GM12892 (cell line): ENCODE measurements at regions not wholly inside any gene's neighbourhood (a gene's known extent, or its start where the extent isn't known, plus 50 kb on each side); places are given as distances from the start of the nearest gene placed in this dataset.

Experiments
- DNase-seq: peaks from one replicate; pipeline ENCODE4 v3.0.0; 2011; ENCODE audit not compliant: insufficient read length
- FAIRE-seq: peaks from 2 replicates; lab custom pipeline; 2011; peaks lifted over from hg19 to GRCh38; lab: Jason Lieb, UNC
- POLR2A ChIP-seq: IDR thresholded peaks from 2 replicates; pipeline ENCODE4 v1.6.1; 2011; ENCODE audit warnings: low read depth, low read length, control low read depth
- POLR2AphosphoS5 ChIP-seq: IDR thresholded peaks from 2 replicates; pipeline ENCODE4 v1.6.1; 2011; ENCODE audit warnings: low read depth, low read length, control low read depth
- TAF1 ChIP-seq: IDR thresholded peaks from 2 replicates; pipeline ENCODE4 v1.6.1; 2011; ENCODE audit warnings: low read depth, mild to moderate bottlenecking, control low read depth, low read length, borderline replicate concordance

- TF ChIP-seq TAF1: no peak
- no peak for TF ChIP-seq POLR2AphosphoS5
- TF ChIP-seq POLR2A: no peak
- no peak for DNase-seq
- no peak for FAIRE-seq
Measured at GRCh38 chr1:3978196-3978989, 78.3 kb upstream of the C1orf174 start.

DNA sequence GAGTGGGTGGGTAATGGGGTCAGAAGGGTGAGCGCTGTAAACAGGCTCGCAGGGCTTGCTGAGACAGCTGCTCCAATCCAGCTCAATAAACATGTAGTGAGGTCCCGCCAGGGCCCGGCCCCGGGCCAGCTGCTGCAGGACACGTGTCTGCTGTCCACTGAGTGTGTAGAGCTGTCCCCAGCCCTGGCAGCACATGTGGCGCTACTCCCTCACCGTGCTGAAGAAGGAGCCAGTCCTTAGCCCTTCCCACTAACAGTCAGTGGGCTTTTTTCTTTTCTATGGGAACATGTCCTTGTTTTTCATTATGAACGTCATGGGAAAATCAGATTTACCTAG is 78.9 kb upstream of the C1orf174 start:
- DNase-seq (no peak), FAIRE-seq (no peak)
- TF ChIP-seq TAF1: no peak
- no peak for TF ChIP-seq POLR2A
- no peak for TF ChIP-seq POLR2AphosphoS5

DNA sequence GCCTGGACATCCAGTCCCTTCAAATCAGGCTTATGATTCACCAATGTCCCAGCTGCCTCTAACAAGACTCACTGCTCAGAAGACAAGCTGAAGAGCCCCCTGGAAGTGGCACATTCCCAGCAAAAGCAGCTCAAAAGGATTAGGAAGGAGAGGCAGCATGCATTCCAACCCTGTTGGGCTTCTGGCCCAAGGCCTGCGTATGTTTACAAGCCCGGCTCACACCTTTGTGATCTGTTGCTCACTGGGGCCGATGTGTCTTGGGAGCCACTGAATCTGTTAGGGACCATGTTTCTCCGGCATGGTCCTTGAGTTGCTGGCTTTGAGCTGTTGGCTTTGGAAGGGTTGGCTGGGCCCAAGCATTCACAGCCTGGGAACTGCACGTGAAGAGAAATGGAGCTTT is 81.2 kb upstream of the C1orf174 start:
- FAIRE-seq (no peak), DNase-seq (no peak)
- TF ChIP-seq POLR2AphosphoS5 (no peak), TAF1 (no peak), POLR2A (no peak)

- FAIRE-seq (no peak), DNase-seq (no peak)
- TF ChIP-seq TAF1: no peak
- no peak for TF ChIP-seq POLR2AphosphoS5
- TF ChIP-seq POLR2A: no peak
Measured at GRCh38 chr1:3981746-3982505, 81.9 kb upstream of the C1orf174 start.

GRCh38 chr1:3983181-3983580 is 83.1 kb upstream of the C1orf174 start:
- DNase-seq: no peak
- FAIRE-seq: no peak
- TF ChIP-seq POLR2A (no peak), TAF1 (no peak), POLR2AphosphoS5 (no peak)

GRCh38 chr1:3984586-3984985 is 84.5 kb upstream of the C1orf174 start:
- DNase-seq: no peak
- no peak for TF ChIP-seq TAF1
- no peak for TF ChIP-seq POLR2AphosphoS5
- TF ChIP-seq POLR2A: no peak
- FAIRE-seq: no peak

GRCh38 chr1:3986686-3987218 is 86.7 kb upstream of the C1orf174 start:
- no peak for FAIRE-seq

GRCh38 chr1:3987669-3988235 is 87.7 kb upstream of the C1orf174 start:
- no peak for DNase-seq
- no peak for FAIRE-seq
- TF ChIP-seq POLR2AphosphoS5 (no peak), TAF1 (no peak)

More at GRCh38 chr1:3986686-3987218, 86.7 kb upstream of the C1orf174 start:
- no peak for TF ChIP-seq TAF1
- no peak for TF ChIP-seq POLR2A
- TF ChIP-seq POLR2AphosphoS5: no peak
- no peak for DNase-seq

DNA sequence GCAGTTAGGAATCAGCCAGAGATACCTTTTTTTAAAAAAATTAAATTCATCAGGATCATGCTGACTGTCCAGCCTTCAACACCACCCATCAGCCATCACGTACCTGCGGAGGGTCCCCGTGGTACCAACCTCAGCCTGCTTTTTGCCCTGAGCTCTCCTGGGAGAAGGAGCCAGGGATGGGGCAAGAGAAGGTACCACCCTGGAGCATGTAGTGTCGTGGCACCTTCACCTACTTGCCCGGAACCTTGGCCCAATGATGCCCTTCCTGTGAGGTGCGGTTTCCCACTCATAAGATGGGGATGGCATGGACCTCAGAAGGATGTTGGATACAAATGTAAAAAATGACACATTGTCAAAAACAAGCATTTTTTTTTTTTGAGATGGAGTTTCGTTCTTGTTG is 88.4 kb upstream of the C1orf174 start:
- FAIRE-seq: no peak
- no peak for TF ChIP-seq POLR2A
- no peak for TF ChIP-seq TAF1
- TF ChIP-seq POLR2AphosphoS5: no peak
- DNase-seq: no peak

DNA sequence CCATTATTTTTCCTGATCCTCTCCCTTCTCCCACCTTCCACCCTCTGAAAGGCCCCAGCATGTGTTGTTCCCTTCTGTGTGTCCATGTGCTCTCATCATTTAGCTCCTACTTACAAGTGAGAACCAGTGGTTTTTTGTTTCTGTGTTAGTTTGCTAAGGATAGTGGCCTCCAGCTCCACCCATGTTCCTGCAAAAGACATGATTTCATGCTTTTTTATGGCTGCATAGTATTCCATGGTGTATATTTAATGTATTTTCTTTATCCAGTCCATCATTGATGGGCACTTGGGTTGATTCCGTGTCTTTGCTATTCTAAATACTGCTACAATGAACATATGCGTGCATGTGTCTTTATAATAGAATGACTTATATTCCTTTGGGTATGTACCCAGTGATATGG is 89.4 kb upstream of the C1orf174 start:
- DNase-seq: no peak
- FAIRE-seq: no peak
- TF ChIP-seq POLR2AphosphoS5 (no peak), POLR2A (no peak), TAF1 (no peak)

GRCh38 chr1:3992103-3992556 is 92.1 kb upstream of the C1orf174 start:
- no peak for TF ChIP-seq POLR2AphosphoS5
- TF ChIP-seq TAF1: no peak
- TF ChIP-seq POLR2A: no peak
- DNase-seq (no peak), FAIRE-seq (no peak)

DNA sequence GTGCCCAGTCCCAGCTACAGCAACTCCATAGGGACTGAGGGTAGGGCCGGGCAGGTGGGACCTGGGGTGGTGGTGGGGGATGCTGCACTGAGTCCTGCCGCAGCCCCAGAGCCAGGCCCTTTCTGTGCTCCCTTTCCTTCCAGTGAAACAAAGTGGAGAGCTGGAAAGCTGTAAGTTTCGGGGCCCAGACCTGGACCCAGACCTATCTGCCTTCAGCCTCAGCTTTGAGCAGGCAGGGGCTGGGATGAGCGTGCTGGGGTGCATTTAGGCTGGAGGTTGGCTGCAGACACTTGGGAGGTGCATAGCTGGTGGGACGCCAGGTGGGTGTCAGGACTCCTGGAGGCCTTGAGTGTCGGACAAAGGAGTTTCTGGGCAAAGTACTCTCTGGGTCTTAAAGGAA is 92.7 kb upstream of the C1orf174 start:
- DNase-seq (no peak), FAIRE-seq (no peak)
- no peak for TF ChIP-seq POLR2A
- no peak for TF ChIP-seq TAF1
- TF ChIP-seq POLR2AphosphoS5: no peak
